Neural cell (in vitro differentiated cells): ENCODE measurements at regions not wholly inside any gene's neighbourhood (a gene's known extent, or its start where the extent isn't known, plus 50 kb on each side); places are given as distances from the start of the nearest gene placed in this dataset.

ENCODE experiments used
- EZH2 ChIP-seq: fragments of 200-600, 300-800 bp; shearing (Covaris generic), sonication (generic); IDR thresholded peaks from 2 replicates; pipeline ENCODE4 v1.6.1; 2014; ENCODE audit warnings: antibody characterized with exemption, low read length, borderline replicate concordance, mild to moderate bottlenecking; ENCODE audit not compliant: insufficient read depth, poor library complexity, severe bottlenecking
- POLR2AphosphoS5 ChIP-seq: IDR thresholded peaks from 2 replicates; pipeline ENCODE4 v1.6.1; 2012
- TF ChIP-seq, protein P1 (sequence below): fragments of 450-650 bp; IDR thresholded peaks from 2 replicates; pipeline ENCODE4 v1.5.1; 2014; ENCODE audit warnings: antibody characterized with exemption, mild to moderate bottlenecking, moderate library complexity; ENCODE audit not compliant: poor library complexity, severe bottlenecking

- TF ChIP-seq, protein P1, sequence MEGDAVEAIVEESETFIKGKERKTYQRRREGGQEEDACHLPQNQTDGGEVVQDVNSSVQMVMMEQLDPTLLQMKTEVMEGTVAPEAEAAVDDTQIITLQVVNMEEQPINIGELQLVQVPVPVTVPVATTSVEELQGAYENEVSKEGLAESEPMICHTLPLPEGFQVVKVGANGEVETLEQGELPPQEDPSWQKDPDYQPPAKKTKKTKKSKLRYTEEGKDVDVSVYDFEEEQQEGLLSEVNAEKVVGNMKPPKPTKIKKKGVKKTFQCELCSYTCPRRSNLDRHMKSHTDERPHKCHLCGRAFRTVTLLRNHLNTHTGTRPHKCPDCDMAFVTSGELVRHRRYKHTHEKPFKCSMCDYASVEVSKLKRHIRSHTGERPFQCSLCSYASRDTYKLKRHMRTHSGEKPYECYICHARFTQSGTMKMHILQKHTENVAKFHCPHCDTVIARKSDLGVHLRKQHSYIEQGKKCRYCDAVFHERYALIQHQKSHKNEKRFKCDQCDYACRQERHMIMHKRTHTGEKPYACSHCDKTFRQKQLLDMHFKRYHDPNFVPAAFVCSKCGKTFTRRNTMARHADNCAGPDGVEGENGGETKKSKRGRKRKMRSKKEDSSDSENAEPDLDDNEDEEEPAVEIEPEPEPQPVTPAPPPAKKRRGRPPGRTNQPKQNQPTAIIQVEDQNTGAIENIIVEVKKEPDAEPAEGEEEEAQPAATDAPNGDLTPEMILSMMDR = no peak
- TF ChIP-seq POLR2AphosphoS5 (no peak), EZH2 (no peak)
These were observed 929.1 kb downstream of the LTN1 start for GRCh38 chr21:28063241-28064216.
